Endodermal cell (in vitro differentiated cells): ENCODE measurements at regions not wholly inside any gene's neighbourhood (a gene's known extent, or its start where the extent isn't known, plus 50 kb on each side); places are given as distances from the start of the nearest gene placed in this dataset.

Experiments used
- DNase-seq: peaks from one replicate; pipeline ENCODE4 v3.0.0-alpha.2; 2017
- H3K27ac ChIP-seq: 2 replicates; pipeline ENCODE4 v1.5.1; 2013; ENCODE audit warnings: mild to moderate bottlenecking, low read depth, low read length, moderate library complexity
- H3K27me3 ChIP-seq: 2 replicates; pipeline ENCODE4 v1.6.1; 2013; ENCODE audit warnings: mild to moderate bottlenecking, low read length, moderate library complexity; ENCODE audit not compliant: insufficient read depth, control insufficient read depth, poor library complexity, severe bottlenecking
- H3K36me3 ChIP-seq: 2 replicates; pipeline ENCODE4 v1.7.0; 2013; ENCODE audit warnings: mild to moderate bottlenecking, low read length, moderate library complexity; ENCODE audit not compliant: control insufficient read depth, insufficient read depth
- H3K4me1 ChIP-seq: one replicate; pipeline ENCODE4 v1.7.0; 2013; ENCODE audit warnings: low read length; ENCODE audit not compliant: control insufficient read depth, insufficient read depth
- H3K4me3 ChIP-seq: 2 replicates; pipeline ENCODE4 v1.5.1; 2013; ENCODE audit warnings: mild to moderate bottlenecking, low read length, moderate library complexity
- H3K9ac ChIP-seq: 2 replicates; pipeline ENCODE4 v1.6.1; 2013; ENCODE audit warnings: mild to moderate bottlenecking, low read length, moderate library complexity; ENCODE audit not compliant: poor library complexity, severe bottlenecking; ENCODE audit errors: extremely low read depth
- H3K9me3 ChIP-seq: 2 replicates; pipeline ENCODE4 v1.6.1; 2013; ENCODE audit warnings: mild to moderate bottlenecking, low read length, moderate library complexity; ENCODE audit not compliant: control insufficient read depth
- H3K27ac Mint-ChIP-seq: 2 replicates; pipeline ENCODE4 v1.8.0; 2020; ENCODE audit warnings: mixed read lengths
- H3K27me3 Mint-ChIP-seq: 2 replicates; pipeline ENCODE4 v1.8.0; 2021; ENCODE audit warnings: mild to moderate bottlenecking, mixed read lengths; ENCODE audit not compliant: insufficient read depth
- H3K36me3 Mint-ChIP-seq: 2 replicates; pipeline ENCODE4 v1.8.0; 2020; ENCODE audit warnings: low read depth, mixed read lengths
- H3K4me1 Mint-ChIP-seq: 2 replicates; pipeline ENCODE4 v1.8.0; 2020; ENCODE audit warnings: mixed read lengths
- H3K4me3 Mint-ChIP-seq: 2 replicates; pipeline ENCODE4 v1.8.0; 2020; ENCODE audit warnings: mild to moderate bottlenecking, moderate library complexity, mixed read lengths
- H3K9me3 Mint-ChIP-seq: 2 replicates; pipeline ENCODE4 v1.8.0; 2020; ENCODE audit warnings: mild to moderate bottlenecking, mixed read lengths
- CTCF ChIP-seq: fragments of 200-600 bp; sonication (generic); conservative IDR thresholded peaks from 2 replicates; pipeline ENCODE4 v1.5.0; 2021; ENCODE audit warnings: antibody characterized with exemption, mild to moderate bottlenecking
- WGBS, 2 experiments: methylation state at CpG; one replicate each; pipeline versions ENCODE4 v1.1.5 to v1.1.7; 2013; ENCODE audit warnings: missing lambda C conversion rate in 2 of 2, mixed read lengths in 1 of 2; ENCODE audit not compliant: insufficient coverage in 1 of 2, insufficient read length in 1 of 2; 5-methylcytosine and 5-hydroxymethylcytosine counted together

GRCh38 chr5:56737002-56737621 is 78.2 kb upstream of the MAP3K1 start:
- no peaks in the 10 kb centered on the region for H3K36me3 ChIP-seq
- H3K36me3 Mint-ChIP-seq: no peaks in the 10 kb centered on the region
- H3K27ac Mint-ChIP-seq: no peak overlapping the region
- H3K4me1 Mint-ChIP-seq: peaks cover 38% of the 10 kb centered on the region
- DNase-seq: no peak
- H3K4me1 ChIP-seq: peaks cover 8% of the 10 kb centered on the region
- no peaks in the 10 kb centered on the region for H3K27me3 Mint-ChIP-seq
- no peak overlapping the region for H3K27ac ChIP-seq
- H3K4me3 Mint-ChIP-seq: no peak overlapping the region
- no peaks in the 10 kb centered on the region for H3K9me3 ChIP-seq
- 99 to 100% methylated on average over 1 to 4 of the region's 5 CpGs for WGBS, 2 experiments
- no peak overlapping the region for H3K4me3 ChIP-seq
- H3K9ac ChIP-seq: no peak overlapping the region
- no peaks in the 10 kb centered on the region for H3K9me3 Mint-ChIP-seq
- no peaks in the 10 kb centered on the region for H3K27me3 ChIP-seq
- no peak for TF ChIP-seq CTCF

- H3K4me3 Mint-ChIP-seq: no peak overlapping the region
- DNase-seq: no peak
- 85 to 88% methylated on average over 7 to 9 of the region's 9 CpGs for WGBS, 2 experiments
- H3K9me3 ChIP-seq: no peaks in the 10 kb centered on the region
- peaks cover 8% of the 10 kb centered on the region for H3K4me1 ChIP-seq
- H3K36me3 ChIP-seq: no peaks in the 10 kb centered on the region
- no peak for TF ChIP-seq CTCF
- no peaks in the 10 kb centered on the region for H3K36me3 Mint-ChIP-seq
- no peaks in the 10 kb centered on the region for H3K27me3 ChIP-seq
- no peaks in the 10 kb centered on the region for H3K27me3 Mint-ChIP-seq
- H3K27ac ChIP-seq: no peak overlapping the region
- H3K4me1 Mint-ChIP-seq: peaks cover 41% of the 10 kb centered on the region
- no peaks in the 10 kb centered on the region for H3K9me3 Mint-ChIP-seq
- no peak overlapping the region for H3K4me3 ChIP-seq
- no peak overlapping the region for H3K27ac Mint-ChIP-seq
- H3K9ac ChIP-seq: no peak overlapping the region
These were observed 79.3 kb upstream of the MAP3K1 start for GRCh38 chr5:56735849-56736641.

GRCh38 chr5:56734091-56734694 is 81.2 kb upstream of the MAP3K1 start:
- H3K4me3 Mint-ChIP-seq: no peak overlapping the region
- Histone ChIP-seq H3K36me3 (no peaks in the 10 kb centered on the region), H3K27me3 (no peaks in the 10 kb centered on the region), H3K4me1 (peaks cover 8% of the 10 kb centered on the region), H3K9ac (no peak overlapping the region), H3K27ac (no peak overlapping the region), H3K9me3 (no peaks in the 10 kb centered on the region), H3K4me3 (no peak overlapping the region)
- H3K27me3 Mint-ChIP-seq: no peaks in the 10 kb centered on the region
- DNase-seq: no peak
- H3K4me1 Mint-ChIP-seq: peaks cover 41% of the 10 kb centered on the region
- no peaks in the 10 kb centered on the region for H3K36me3 Mint-ChIP-seq
- no peak overlapping the region for H3K27ac Mint-ChIP-seq
- no peaks in the 10 kb centered on the region for H3K9me3 Mint-ChIP-seq
- 78 to 87% methylated on average over 1 to 2 of the region's 2 CpGs for WGBS, 2 experiments
- TF ChIP-seq CTCF: no peak
